ENCODE measurements at regions not wholly inside any gene's neighbourhood (a gene's known extent, or its start where the extent isn't known, plus 50 kb on each side); places are given as distances from the start of the nearest gene placed in this dataset.

GRCh38 chr4:12734586-12734985, 749.6 kb downstream of the RAB28 start (continued):
- no peak for TF ChIP-seq CREM (CRISPR knock-in tag; IDR thresholded peaks at IDR 0.05)

- H3K27me3 Mint-ChIP-seq (ENCODE audit: low read depth) = no peaks in the 10 kb centered on the region; the same call in 1 of the 2 replicates
- DNase-seq (ENCODE audit: low spot score) = no peak
- H3K27ac Mint-ChIP-seq = no peak overlapping the region
- H3K9me3 Mint-ChIP-seq = peaks cover 3% of the 10 kb centered on the region; the same call in 1 of the 2 replicates
- H3K4me1 Mint-ChIP-seq = peaks cover 7% of the 10 kb centered on the region
- no peaks in the 10 kb centered on the region for H3K36me3 Mint-ChIP-seq
- no peak overlapping the region for H3K4me3 Mint-ChIP-seq
- ChIA-PET CTCF (interaction anchor here (0.7 to 1.4 kb wide), 3 partner anchors 814 to 820 kb away, joined by 3 to 4 read pairs (median 3); partner anchors contain the start of gene NKX3-2), POLR2A (no interaction called here)
- TF ChIP-seq ZNF281 (CRISPR knock-in tag; IDR thresholded peaks at IDR 0.05) = no peak
- no peak for TF ChIP-seq ZNF423 (CRISPR knock-in tag; IDR thresholded peaks at IDR 0.05)
- TF ChIP-seq SP1 (CRISPR knock-in tag; conservative IDR thresholded peaks at IDR 0.05) = no peak
- TF ChIP-seq EMX1 (CRISPR knock-in tag; IDR thresholded peaks at IDR 0.05) = no peak
- TF ChIP-seq CTCF (IDR thresholded peaks at IDR 0.05) = peak; percentile 41
- TF ChIP-seq SMAD3 (CRISPR knock-in tag; IDR thresholded peaks at IDR 0.05; ENCODE audit: borderline replicate concordance) = no peak
- ATAC-seq = 0 out of 2 replicates have a peak, but pooled peaks have one; percentile 26
These were observed 754.8 kb downstream of the RAB28 start for GRCh38 chr4:12729384-12729783.

- peaks cover 15% of the 10 kb centered on the region for H3K9me3 Mint-ChIP-seq
- H3K4me1 Mint-ChIP-seq = peaks cover 12% of the 10 kb centered on the region
- DNase-seq (ENCODE audit: low spot score) = no peak
- ChIA-PET CTCF (no interaction called here), POLR2A (no interaction called here)
- H3K4me3 Mint-ChIP-seq = no peak overlapping the region
- no peak overlapping the region for H3K27ac Mint-ChIP-seq
- H3K27me3 Mint-ChIP-seq (ENCODE audit: low read depth) = no peaks in the 10 kb centered on the region
- no peak for ATAC-seq
- no peak for TF ChIP-seq GTF2I (CRISPR knock-in tag; conservative IDR thresholded peaks at IDR 0.05)
- no peak for TF ChIP-seq IRF2 (CRISPR knock-in tag; IDR thresholded peaks at IDR 0.05; ENCODE audit: borderline replicate concordance, low read depth)
- TF ChIP-seq CTCF (IDR thresholded peaks at IDR 0.05) = peak; percentile 36; the same call in 1 of the 2 replicates
- TF ChIP-seq ZNF423 (CRISPR knock-in tag; IDR thresholded peaks at IDR 0.05) = no peak
- no peak for TF ChIP-seq ZNF121 (CRISPR knock-in tag; IDR thresholded peaks at IDR 0.05)
- H3K36me3 Mint-ChIP-seq = no peaks in the 10 kb centered on the region
These were observed 759.6 kb downstream of the RAB28 start for GRCh38 chr4:12724510-12724909.

- DNase-seq (ENCODE audit: low spot score) = peak; percentile 16
- CTCF ChIA-PET = interaction anchor here (0.7 to 1.0 kb wide), 2 partner anchors 21 to 330 kb away, joined by 3 read pairs; no protein-coding TSS in a partner anchor
These were observed 760.2 kb downstream of the RAB28 start for GRCh38 chr4:12723849-12724447.

More at GRCh38 chr4:12723849-12724447, 760.2 kb downstream of the RAB28 start:
- POLR2A ChIA-PET = no interaction called here
- TF ChIP-seq IRF1 (CRISPR knock-in tag; IDR thresholded peaks at IDR 0.05) (no peak), ZNF512 (CRISPR knock-in tag; IDR thresholded peaks at IDR 0.05; ENCODE audit: borderline replicate concordance) (no peak), SP1 (CRISPR knock-in tag; conservative IDR thresholded peaks at IDR 0.05) (no peak), IRF2 (CRISPR knock-in tag; IDR thresholded peaks at IDR 0.05; ENCODE audit: borderline replicate concordance, low read depth) (no peak), ZBTB21 (CRISPR knock-in tag; IDR thresholded peaks at IDR 0.05; ENCODE audit: borderline replicate concordance) (no peak), TEAD1 (CRISPR knock-in tag; IDR thresholded peaks at IDR 0.05) (no peak), CBFB (CRISPR knock-in tag; IDR thresholded peaks at IDR 0.05; ENCODE audit: low read depth) (no peak), USF1 (CRISPR knock-in tag; IDR thresholded peaks at IDR 0.05) (no peak)
- Mint-ChIP-seq H3K4me3 (no peak overlapping the region), H3K27ac (no peak overlapping the region), H3K36me3 (no peaks in the 10 kb centered on the region), H3K4me1 (peaks cover 12% of the 10 kb centered on the region), H3K9me3 (peaks cover 15% of the 10 kb centered on the region), H3K27me3 (ENCODE audit: low read depth) (no peaks in the 10 kb centered on the region)
- ATAC-seq = peak; percentile 76
